ENCODE measurements at regions not wholly inside any gene's neighbourhood (a gene's known extent, or its start where the extent isn't known, plus 50 kb on each side); places are given as distances from the start of the nearest gene placed in this dataset.

GRCh38 chr13:79681069-79681468, 200.1 kb downstream of the NDFIP2 start (continued):
- no peak for TF ChIP-seq BHLHE40 (IDR thresholded peaks at IDR 0.05; ENCODE audit: borderline replicate concordance in 1 of 2, low read depth in 2 of 2, low read length in 1 of 2)
- no peak for TF ChIP-seq SIN3A (IDR thresholded peaks at IDR 0.05; ENCODE audit: low read depth, low read length)
- no peak for TF ChIP-seq PAX8 (IDR thresholded peaks at IDR 0.05)
- TF ChIP-seq RB1 (IDR thresholded peaks at IDR 0.05; ENCODE audit: borderline replicate concordance), result no peak
- no peak for TF ChIP-seq ESRRA (IDR thresholded peaks at IDR 0.05; ENCODE audit: low read length)

GRCh38 chr13:79680485-79680884, 199.5 kb downstream of the NDFIP2 start:
- FAIRE-seq (no peak), DNase-seq (ENCODE audit: low read depth, low spot score) (no peak), ATAC-seq (no peak)
- intact Hi-C loops (cut with micrococcal nuclease; ENCODE audit: unreplicated experiment), result no loop called here
- H3K79me2 ChIP-seq (ENCODE audit: control insufficient read depth, insufficient read depth, low read length), result no peaks in the 10 kb centered on the region
- no peaks in the 10 kb centered on the region for H3K9me3 ChIP-seq (replicated peaks; ENCODE audit: control insufficient read depth, insufficient read depth, low read length)
- SMC1A ChIA-PET (ENCODE audit: uncharacterized antibody, unreplicated experiment), result interaction anchor here (0.6 to 3.8 kb wide), 24 partner anchors 9 to 1337 kb away, joined by 3 to 27 read pairs (median 8); partner anchors contain the start of gene SPRY2
- no peak overlapping the region for H3K4me3 ChIP-seq
- no peaks in the 10 kb centered on the region for H4K20me1 ChIP-seq (ENCODE audit: control insufficient read depth, insufficient read depth)
- no peak overlapping the region for H3K27ac ChIP-seq (ENCODE audit: control insufficient read depth, insufficient read depth)
- RAD21 ChIA-PET (ENCODE audit: unreplicated experiment), result interaction anchor here (0.8 to 3.4 kb wide), 14 partner anchors 9 to 1337 kb away, joined by 3 to 33 read pairs (median 3); partner anchors contain the start of gene SPRY2
- POLR2A ChIA-PET, result no interaction called here
- in situ Hi-C loops (cut with MboI), result no loop called here
- no peak overlapping the region for H3K9ac ChIP-seq (ENCODE audit: control insufficient read depth, insufficient read depth, low read length)
- CTCF ChIA-PET, result interaction anchor here (0.6 to 4.2 kb wide), 26 partner anchors 9 to 1372 kb away, joined by 3 to 44 read pairs (median 6); partner anchors contain the start of gene SPRY2
- no TSS peak for BruUV-seq (replicated peaks)
- H3K36me3 ChIP-seq (ENCODE audit: control insufficient read depth in 2 of 2, insufficient read depth in 2 of 2, low read length in 1 of 2), result no peaks in the 10 kb centered on the region
- H3K27me3 ChIP-seq (replicated peaks in 1 of 2; ENCODE audit: control insufficient read depth in 2 of 2, insufficient read depth in 2 of 2, low read length in 1 of 2), result no peaks in the 10 kb centered on the region
- no peaks in the 10 kb centered on the region for H3K4me1 ChIP-seq (ENCODE audit: control insufficient read depth, insufficient read depth, low read length)
- H3K4me2 ChIP-seq (ENCODE audit: control insufficient read depth, insufficient read depth), result no peak overlapping the region
- TF ChIP-seq TARDBP (IDR thresholded peaks at IDR 0.05; ENCODE audit: borderline replicate concordance) (no peak), NR2C1 (IDR thresholded peaks at IDR 0.05) (no peak), SPI1 (IDR thresholded peaks at IDR 0.05; ENCODE audit: borderline replicate concordance, insufficient read depth, low read depth, low read length) (no peak), ZNF592 (IDR thresholded peaks at IDR 0.05) (no peak), EP300 (IDR thresholded peaks at IDR 0.05; ENCODE audit: borderline replicate concordance in 1 of 2, control insufficient read depth in 1 of 2, low read depth in 2 of 2, low read length in 2 of 2) (no peak), MLLT1 (IDR thresholded peaks at IDR 0.05) (no peak), RUNX3 (IDR thresholded peaks at IDR 0.05; ENCODE audit: low read length) (no peak)
- H2AFZ ChIP-seq (ENCODE audit: control insufficient read depth, low read depth, low read length), result no peak overlapping the region

Measured in GM12878 (cell line).